ENCODE measurements at regions not wholly inside any gene's neighbourhood (a gene's known extent, or its start where the extent isn't known, plus 50 kb on each side); places are given as distances from the start of the nearest gene placed in this dataset.

DNA sequence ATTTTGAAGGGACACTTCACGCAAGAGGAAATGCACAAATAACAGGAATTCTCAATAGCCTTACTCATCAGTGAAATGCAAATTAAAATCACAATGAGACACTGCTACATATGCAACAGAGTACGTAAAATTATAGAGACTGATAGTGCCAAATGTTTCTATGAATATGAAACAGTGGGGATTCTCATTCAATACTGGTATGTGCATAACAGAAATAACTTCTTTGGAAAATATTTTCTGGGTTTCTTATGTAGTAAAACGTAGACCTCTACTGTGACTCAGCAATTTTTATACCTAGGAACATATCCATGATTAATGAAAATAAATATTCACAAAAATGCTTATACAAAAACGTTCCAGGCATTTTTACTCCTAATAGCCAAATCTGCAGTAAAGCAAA is 1625.2 kb downstream of the MAT2B start:
- no peaks in the 10 kb centered on the region for H3K4me1 Mint-ChIP-seq
- Histone ChIP-seq H3K27ac (ENCODE audit: low read length in 2 of 2) (no peak overlapping the region), H4K20me1 (ENCODE audit: control insufficient read depth, insufficient read depth, low read length, poor library complexity, severe bottlenecking) (no peaks in the 10 kb centered on the region), H3K79me2 (ENCODE audit: control insufficient read depth, insufficient read depth, low read length) (no peaks in the 10 kb centered on the region), H3K4me2 (replicated peaks; ENCODE audit: low read depth, low read length, poor library complexity, severe bottlenecking) (no peak overlapping the region), H2AFZ (ENCODE audit: insufficient read depth, low read depth, low read length, poor library complexity, severe bottlenecking) (no peak overlapping the region), H3K9ac (ENCODE audit: low read length) (no peak overlapping the region), H3K4me1 (ENCODE audit: control insufficient read depth in 2 of 2, insufficient read depth in 2 of 2, low read length in 2 of 2) (no peaks in the 10 kb centered on the region), H3K9me3 (ENCODE audit: control extremely low read depth in 1 of 3, control insufficient read depth in 2 of 3, insufficient read depth in 1 of 3, low read length in 2 of 3) (no peaks in the 10 kb centered on the region), H3K36me3 (replicated peaks in 1 of 2; ENCODE audit: control extremely low read depth in 1 of 2, control insufficient read depth in 1 of 2, extremely low read depth in 1 of 2, insufficient read depth in 2 of 2, low read length in 1 of 2) (no peaks in the 10 kb centered on the region), H3K4me3 (ENCODE audit: control extremely low read depth in 1 of 5, extremely low read depth in 1 of 5, insufficient read depth in 1 of 5, low read depth in 2 of 5, low read length in 4 of 5) (no peak overlapping the region), H3K27me3 (replicated peaks in 1 of 4; ENCODE audit: control extremely low read depth in 1 of 4, control insufficient read depth in 3 of 4, insufficient read depth in 4 of 4, low read length in 3 of 4) (no peaks in the 10 kb centered on the region)
- DNase-seq (no peak), ATAC-seq (ENCODE audit: low read depth) (no peak)
- CTCF ChIA-PET = no interaction called here
- no CpG with 5 or more reads among the region's 4 CpGs for WGBS (ENCODE audit: insufficient coverage)
- intact Hi-C loops (cut with micrococcal nuclease) = no loop called here
- TF ChIP-seq EZH2 (IDR thresholded peaks at IDR 0.05; ENCODE audit: borderline replicate concordance, insufficient read depth, low read depth, low read length, poor library complexity, severe bottlenecking) (no peak), CTCF (IDR thresholded peaks at IDR 0.05) (no peak)
- POLR2A ChIA-PET = no interaction called here
- no peaks in the 10 kb centered on the region for H3K27me3 Mint-ChIP-seq
- H3K4me3 Mint-ChIP-seq = no peak overlapping the region
- H3K9me3 Mint-ChIP-seq (ENCODE audit: insufficient read depth) = peaks cover 1% of the 10 kb centered on the region
- no peak overlapping the region for H3K27ac Mint-ChIP-seq

- no peak overlapping the region for H3K27ac ChIP-seq (ENCODE audit: low read length in 2 of 2)
- TF ChIP-seq CTCF (IDR thresholded peaks at IDR 0.05) (no peak), EZH2 (IDR thresholded peaks at IDR 0.05; ENCODE audit: borderline replicate concordance, insufficient read depth, low read depth, low read length, poor library complexity, severe bottlenecking) (no peak)
- H3K4me1 ChIP-seq (ENCODE audit: control insufficient read depth in 2 of 2, insufficient read depth in 2 of 2, low read length in 2 of 2) = no peaks in the 10 kb centered on the region
- intact Hi-C loops (cut with micrococcal nuclease) = no loop called here
- Mint-ChIP-seq H3K27me3 (no peaks in the 10 kb centered on the region), H3K4me3 (no peak overlapping the region), H3K4me1 (no peaks in the 10 kb centered on the region), H3K9me3 (ENCODE audit: insufficient read depth) (peaks cover 1% of the 10 kb centered on the region), H3K27ac (no peak overlapping the region)
- H4K20me1 ChIP-seq (ENCODE audit: control insufficient read depth, insufficient read depth, low read length, poor library complexity, severe bottlenecking) = no peaks in the 10 kb centered on the region
- POLR2A ChIA-PET = no interaction called here
- CTCF ChIA-PET = no interaction called here
- H3K9me3 ChIP-seq (ENCODE audit: control extremely low read depth in 1 of 3, control insufficient read depth in 2 of 3, insufficient read depth in 1 of 3, low read length in 2 of 3) = no peaks in the 10 kb centered on the region
- WGBS (ENCODE audit: insufficient coverage) = 92% methylated on average over 3 of the region's 6 CpGs
- H3K4me2 ChIP-seq (replicated peaks; ENCODE audit: low read depth, low read length, poor library complexity, severe bottlenecking) = no peak overlapping the region
- no peaks in the 10 kb centered on the region for H3K27me3 ChIP-seq (replicated peaks in 1 of 4; ENCODE audit: control extremely low read depth in 1 of 4, control insufficient read depth in 3 of 4, insufficient read depth in 4 of 4, low read length in 3 of 4)
- H3K9ac ChIP-seq (ENCODE audit: low read length) = no peak overlapping the region
- no peaks in the 10 kb centered on the region for H3K36me3 ChIP-seq (replicated peaks in 1 of 2; ENCODE audit: control extremely low read depth in 1 of 2, control insufficient read depth in 1 of 2, extremely low read depth in 1 of 2, insufficient read depth in 2 of 2, low read length in 1 of 2)
- no peak for DNase-seq
- H3K79me2 ChIP-seq (ENCODE audit: control insufficient read depth, insufficient read depth, low read length) = no peaks in the 10 kb centered on the region
- ATAC-seq (ENCODE audit: low read depth) = no peak
- no peak overlapping the region for H2AFZ ChIP-seq (ENCODE audit: insufficient read depth, low read depth, low read length, poor library complexity, severe bottlenecking)
- no peak overlapping the region for H3K4me3 ChIP-seq (ENCODE audit: control extremely low read depth in 1 of 5, extremely low read depth in 1 of 5, insufficient read depth in 1 of 5, low read depth in 2 of 5, low read length in 4 of 5)
Observed at GRCh38 chr5:165134155-165134554, 1628.7 kb downstream of the MAT2B start.
